ENCODE measurements at regions not wholly inside any gene's neighbourhood (a gene's known extent, or its start where the extent isn't known, plus 50 kb on each side); places are given as distances from the start of the nearest gene placed in this dataset.

GRCh38 chr19:28905996-28906395 lies 307.0 kb downstream of the UQCRFS1 start:
- no peak for TF ChIP-seq ZNF274 (IDR thresholded peaks at IDR 0.05; ENCODE audit: low read depth, low read length)
- TF ChIP-seq YY1 (IDR thresholded peaks at IDR 0.05; ENCODE audit: insufficient read depth, insufficient read length): no peak

All from NT2/D1 (cell line).